Kidney (tissue), 13 donors: ENCODE measurements at regions not wholly inside any gene's neighbourhood (a gene's known extent, or its start where the extent isn't known, plus 50 kb on each side); places are given as distances from the start of the nearest gene placed in this dataset.

Experiments
- DNase-seq, 5 donors: peaks; one replicate each; pipeline ENCODE4 v3.0.0-alpha.2; 2013 to 2020
- FAIRE-seq: peaks from 2 replicates; lab custom pipeline; 2012; peaks lifted over from hg19 to GRCh38; lab: Jason Lieb, UNC
- H3K27ac ChIP-seq, 2 donors: one replicate each; pipeline ENCODE4 v1.7.0; 2013; ENCODE audit warnings: low read depth in 2 of 2, low read length in 2 of 2, inconsistent platforms in 1 of 2
- H3K27me3 ChIP-seq: one replicate; pipeline ENCODE4 v1.7.1; 2013; ENCODE audit warnings: low read length, inconsistent platforms; ENCODE audit not compliant: control insufficient read depth, insufficient read depth
- H3K36me3 ChIP-seq, 3 donors: one replicate each; pipeline versions ENCODE4 v1.7.0 to v1.7.1; 2013; ENCODE audit warnings: low read length in 3 of 3, control low read depth in 1 of 3, inconsistent platforms in 1 of 3; ENCODE audit not compliant: insufficient read depth in 3 of 3, control insufficient read depth in 2 of 3
- H3K4me1 ChIP-seq, 3 donors: one replicate each; pipeline versions ENCODE4 v1.7.0 to v1.7.1; 2013; ENCODE audit warnings: low read length in 3 of 3, inconsistent platforms in 1 of 3, low read depth in 1 of 3; ENCODE audit not compliant: control insufficient read depth in 2 of 3, insufficient read depth in 2 of 3
- H3K4me3 ChIP-seq, 3 donors: one replicate each; pipeline versions ENCODE4 v1.7.0 to v1.8.1; 2013; ENCODE audit warnings: low read length in 3 of 3, control low read depth in 1 of 3, inconsistent platforms in 1 of 3
- H3K9ac ChIP-seq, 3 donors: one replicate each; pipeline versions ENCODE4 v1.7.0 to v1.7.1; 2013; ENCODE audit warnings: low read length in 3 of 3, control low read depth in 1 of 3, inconsistent platforms in 1 of 3
- H3K9me3 ChIP-seq, 3 donors: one replicate each; pipeline versions ENCODE4 v1.7.0 to v1.7.1; 2013; ENCODE audit warnings: low read length in 3 of 3, control low read depth in 1 of 3, inconsistent platforms in 1 of 3; ENCODE audit not compliant: control insufficient read depth in 2 of 3, insufficient read depth in 1 of 3
- intact Hi-C: fragments of 100-400 bp; cut with DNase I; formaldehyde crosslinking; loops from one replicate; pipeline ENCODE4 v1.11.1; 2022
- TF ChIP-seq, protein P1 (sequence below): IDR thresholded peaks from 3 replicates; pipeline ENCODE4 v1.5.1; 2012; ENCODE audit warnings: mild to moderate bottlenecking, moderate library complexity, borderline replicate concordance; ENCODE audit not compliant: insufficient read depth; ENCODE audit errors: extremely low read depth
- donor health status: control.
- donor health status: control.
- donor health status: control.
- donor health status: control.
- donor health status: control.
- donor health status: DM: yes; HTN: yes; CAD: no.
- donor health status: Normal renal cell carcinoma (clear cell type).

DNA sequence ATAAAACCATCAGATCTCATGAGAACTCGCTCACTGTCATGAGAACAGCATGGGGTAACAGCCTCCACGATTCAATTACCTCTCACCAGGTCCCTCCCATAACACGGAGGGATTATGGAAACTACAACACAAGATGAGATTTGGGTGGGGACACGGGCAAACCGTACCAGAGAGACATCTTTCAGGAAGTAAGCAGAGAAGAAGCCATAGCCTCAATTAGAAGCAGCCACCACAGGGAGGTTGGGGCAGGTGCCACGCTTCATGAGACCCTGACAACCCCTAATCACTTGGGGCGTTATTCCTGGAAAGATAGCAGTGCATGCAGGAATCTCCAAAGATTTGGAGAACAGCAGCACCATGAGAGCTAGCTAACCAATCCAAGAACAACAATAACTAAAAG, 52.9 kb upstream of the SIRPG start:
- H3K27me3 ChIP-seq, result no peaks in the 10 kb centered on the region
- no peak overlapping the region for H3K4me3 ChIP-seq
- DNase-seq (no peak), FAIRE-seq (no peak)
- H3K9ac ChIP-seq, result no peak overlapping the region
- H3K4me1 ChIP-seq, result no peaks in the 10 kb centered on the region
- intact Hi-C loops, result no loop called here
- no peak overlapping the region for H3K27ac ChIP-seq
- H3K9me3 ChIP-seq, result no peaks in the 10 kb centered on the region
- H3K36me3 ChIP-seq, result no peaks in the 10 kb centered on the region
- TF ChIP-seq, protein P1, sequence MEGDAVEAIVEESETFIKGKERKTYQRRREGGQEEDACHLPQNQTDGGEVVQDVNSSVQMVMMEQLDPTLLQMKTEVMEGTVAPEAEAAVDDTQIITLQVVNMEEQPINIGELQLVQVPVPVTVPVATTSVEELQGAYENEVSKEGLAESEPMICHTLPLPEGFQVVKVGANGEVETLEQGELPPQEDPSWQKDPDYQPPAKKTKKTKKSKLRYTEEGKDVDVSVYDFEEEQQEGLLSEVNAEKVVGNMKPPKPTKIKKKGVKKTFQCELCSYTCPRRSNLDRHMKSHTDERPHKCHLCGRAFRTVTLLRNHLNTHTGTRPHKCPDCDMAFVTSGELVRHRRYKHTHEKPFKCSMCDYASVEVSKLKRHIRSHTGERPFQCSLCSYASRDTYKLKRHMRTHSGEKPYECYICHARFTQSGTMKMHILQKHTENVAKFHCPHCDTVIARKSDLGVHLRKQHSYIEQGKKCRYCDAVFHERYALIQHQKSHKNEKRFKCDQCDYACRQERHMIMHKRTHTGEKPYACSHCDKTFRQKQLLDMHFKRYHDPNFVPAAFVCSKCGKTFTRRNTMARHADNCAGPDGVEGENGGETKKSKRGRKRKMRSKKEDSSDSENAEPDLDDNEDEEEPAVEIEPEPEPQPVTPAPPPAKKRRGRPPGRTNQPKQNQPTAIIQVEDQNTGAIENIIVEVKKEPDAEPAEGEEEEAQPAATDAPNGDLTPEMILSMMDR, result no peak

DNA sequence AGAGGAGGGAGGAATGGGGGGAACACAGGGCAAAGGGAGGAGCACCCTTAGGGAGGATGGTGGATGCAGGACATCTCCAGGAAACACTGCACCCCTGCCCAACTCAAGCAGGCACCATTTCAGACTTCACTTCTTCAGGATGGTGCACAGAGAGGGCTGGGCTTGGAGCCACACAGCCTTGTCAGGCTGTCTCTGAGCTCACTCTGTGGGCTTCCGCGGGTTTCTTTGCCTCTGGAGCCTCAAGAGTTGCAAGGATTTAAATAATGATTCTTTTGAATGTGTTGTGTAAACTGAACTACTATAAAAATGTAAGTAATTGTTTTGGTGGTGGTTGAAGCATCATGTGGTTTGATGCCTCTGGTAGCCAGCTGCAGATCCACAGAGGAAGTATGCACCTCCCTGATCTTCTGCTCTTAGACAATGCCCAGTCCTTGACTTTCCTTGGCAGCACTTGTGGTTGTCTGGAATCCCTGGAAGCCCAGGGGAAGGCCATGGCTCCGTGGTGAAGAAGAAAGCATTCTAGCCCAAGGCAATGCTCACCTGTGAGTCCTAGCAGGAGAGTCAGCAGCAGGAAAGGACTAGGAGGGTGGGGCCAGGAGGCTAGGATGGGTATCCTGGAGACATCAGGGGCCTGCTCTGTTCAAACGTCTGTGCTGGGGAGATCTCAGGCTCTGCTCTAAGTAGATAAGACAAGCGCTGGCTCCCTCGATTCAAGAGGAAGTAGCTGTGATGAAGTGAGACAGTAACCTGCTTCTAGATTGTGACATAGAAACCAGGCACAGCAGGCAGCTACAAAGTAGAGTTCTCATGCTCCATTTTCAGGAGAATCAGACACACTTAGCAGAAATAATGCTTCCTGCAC, 50.2 kb upstream of the SIRPG start:
- DNase-seq, result no peak
- no peaks in the 10 kb centered on the region for H3K27me3 ChIP-seq
- H3K9ac ChIP-seq, result no peak overlapping the region
- no peak overlapping the region for H3K27ac ChIP-seq
- H3K4me3 ChIP-seq, result no peak overlapping the region
- TF ChIP-seq, protein P1, result no peak
- no peaks in the 10 kb centered on the region for H3K36me3 ChIP-seq
- intact Hi-C loops, result no loop called here
- H3K9me3 ChIP-seq, result no peaks in the 10 kb centered on the region
- no peak for FAIRE-seq
- H3K4me1 ChIP-seq, result no peaks in the 10 kb centered on the region
